HG03442 (cell line): ENCODE measurements at regions not wholly inside any gene's neighbourhood (a gene's known extent, or its start where the extent isn't known, plus 50 kb on each side); places are given as distances from the start of the nearest gene placed in this dataset.
"Not testable (repeated sequence)": the region's sequence is repeated elsewhere in the genome, so short reads cannot be mapped to it uniquely, and the experiment has no call there.

Source experiments
- ATAC-seq: cut with Tn5 transposase; IDR thresholded peaks from one replicate; pipeline ENCODE4 v1.9.1; 2021; ENCODE audit warnings: mild to moderate bottlenecking, moderate library complexity; ENCODE audit not compliant: unreplicated experiment

DNA sequence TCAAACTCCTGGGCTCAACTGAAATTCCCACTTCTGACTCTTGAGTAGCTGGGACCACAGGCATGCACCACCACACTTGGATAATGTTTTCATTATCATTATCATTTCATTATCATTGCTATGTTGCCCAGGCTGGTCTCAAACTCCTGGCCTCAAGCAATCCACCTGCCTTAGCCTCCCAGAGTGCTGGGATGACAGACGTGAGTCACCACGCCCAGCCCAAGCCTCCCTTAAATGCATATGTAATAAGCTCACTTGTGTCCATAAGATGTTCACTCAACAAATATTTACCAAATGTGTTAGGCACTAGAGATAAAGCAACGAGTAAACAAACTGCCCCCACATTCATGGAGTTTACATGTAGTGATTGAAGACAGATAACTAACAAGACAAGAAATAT, 295.7 kb downstream of the GOLGA6L6 start:
- not testable (repeated sequence) for ATAC-seq

DNA sequence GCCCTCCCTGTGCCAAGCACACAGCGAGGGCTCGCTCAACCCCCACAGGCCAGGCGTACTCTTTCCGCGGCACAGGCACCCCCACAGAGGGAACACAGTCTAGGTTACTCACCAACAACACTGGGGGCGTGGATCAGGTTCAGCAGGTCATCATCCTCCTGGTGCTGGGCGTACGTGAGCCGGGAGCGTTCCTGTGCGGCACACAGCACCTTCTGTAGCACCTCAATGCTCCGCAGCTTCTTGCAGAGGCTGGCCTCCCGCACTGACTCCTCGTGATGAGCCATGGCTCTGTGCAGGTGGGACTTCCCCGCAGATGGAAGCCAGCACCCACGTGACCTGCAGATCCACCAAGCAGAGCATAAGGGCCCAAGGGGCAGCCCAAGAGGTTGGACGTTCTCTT, 296.8 kb downstream of the GOLGA6L6 start:
- ATAC-seq = not testable (repeated sequence)

DNA sequence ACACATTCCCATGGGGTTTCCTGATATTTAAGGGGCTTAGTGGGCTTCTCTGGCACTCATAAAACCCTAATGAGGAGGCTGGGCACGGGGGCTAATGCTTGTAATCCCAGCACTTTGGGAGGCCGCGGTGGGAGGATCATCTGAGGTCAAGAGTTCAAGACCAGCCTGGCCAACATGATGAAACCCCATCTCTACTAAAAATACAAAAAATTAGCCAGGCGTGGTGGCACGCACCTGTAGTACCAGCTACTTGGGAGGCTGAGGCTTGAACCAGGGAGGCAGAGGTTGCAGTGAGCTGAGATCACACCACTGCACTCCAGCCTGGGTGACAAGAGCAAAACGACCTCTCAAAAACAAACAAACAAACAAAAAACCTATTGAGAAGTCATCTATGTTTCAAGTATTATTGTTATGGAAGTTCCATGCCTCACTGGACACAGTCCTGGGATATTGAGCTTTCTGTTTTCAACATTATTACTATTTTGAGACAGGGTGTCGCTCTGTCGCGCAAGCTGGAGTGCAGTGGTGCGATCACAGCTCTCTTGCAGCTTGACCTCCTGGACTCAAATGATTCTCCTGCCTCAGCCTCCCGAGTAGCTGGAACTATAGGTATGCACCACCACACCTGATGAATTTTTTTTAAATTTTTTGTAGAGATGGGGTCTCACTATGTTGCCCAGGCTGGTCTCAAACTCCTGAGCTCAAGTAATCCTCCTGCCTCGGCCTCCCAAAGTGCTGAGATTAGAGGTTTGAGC, 297.9 kb downstream of the GOLGA6L6 start:
- not testable (repeated sequence) for ATAC-seq

DNA sequence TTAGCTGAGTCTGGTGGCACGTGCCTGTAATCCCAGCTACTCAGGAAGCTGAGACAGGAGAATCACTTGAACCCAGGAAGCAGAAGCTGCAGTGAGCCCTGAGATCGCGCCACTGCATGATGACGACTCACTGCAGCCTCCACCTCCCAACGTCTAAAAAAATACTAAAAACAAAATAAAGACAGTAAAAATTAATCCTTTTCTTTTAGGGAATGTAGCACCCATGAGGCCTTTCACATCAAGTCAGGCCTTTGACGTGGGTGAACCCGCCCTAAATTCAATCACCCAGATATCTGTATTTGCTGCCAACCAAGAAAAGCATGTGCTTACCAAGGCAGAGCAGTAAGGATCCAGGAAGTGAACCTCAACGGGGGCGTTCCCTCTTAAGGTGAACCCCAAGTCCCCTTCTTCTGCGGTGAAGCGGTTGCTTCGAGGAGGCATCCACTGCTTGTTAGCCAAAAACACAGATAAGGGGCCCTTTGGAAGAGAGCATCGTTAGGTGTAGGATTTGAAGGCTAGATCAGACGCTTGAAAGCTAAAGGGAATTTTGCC, 301.2 kb downstream of the GOLGA6L6 start:
- ATAC-seq = not testable (repeated sequence)

DNA sequence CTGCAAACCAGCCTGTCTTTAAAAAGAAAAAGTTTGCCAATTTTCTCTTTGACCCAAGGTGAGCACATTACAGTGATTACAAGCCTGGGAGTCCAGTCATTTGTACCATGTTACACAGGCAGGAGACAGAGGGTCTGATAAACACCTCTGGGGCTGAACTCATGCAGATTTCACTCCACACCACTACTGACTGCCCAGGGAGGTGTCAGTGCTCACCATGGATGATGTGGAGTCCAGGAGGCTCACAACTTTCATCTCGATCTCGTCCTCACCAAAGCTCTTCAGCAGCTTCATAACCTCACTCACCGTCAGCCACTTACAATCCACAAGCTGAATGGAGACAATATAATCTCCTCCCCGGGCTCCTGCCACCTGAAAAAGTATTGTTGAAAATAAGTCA, 302.4 kb downstream of the GOLGA6L6 start:
- ATAC-seq = not testable (repeated sequence)

DNA sequence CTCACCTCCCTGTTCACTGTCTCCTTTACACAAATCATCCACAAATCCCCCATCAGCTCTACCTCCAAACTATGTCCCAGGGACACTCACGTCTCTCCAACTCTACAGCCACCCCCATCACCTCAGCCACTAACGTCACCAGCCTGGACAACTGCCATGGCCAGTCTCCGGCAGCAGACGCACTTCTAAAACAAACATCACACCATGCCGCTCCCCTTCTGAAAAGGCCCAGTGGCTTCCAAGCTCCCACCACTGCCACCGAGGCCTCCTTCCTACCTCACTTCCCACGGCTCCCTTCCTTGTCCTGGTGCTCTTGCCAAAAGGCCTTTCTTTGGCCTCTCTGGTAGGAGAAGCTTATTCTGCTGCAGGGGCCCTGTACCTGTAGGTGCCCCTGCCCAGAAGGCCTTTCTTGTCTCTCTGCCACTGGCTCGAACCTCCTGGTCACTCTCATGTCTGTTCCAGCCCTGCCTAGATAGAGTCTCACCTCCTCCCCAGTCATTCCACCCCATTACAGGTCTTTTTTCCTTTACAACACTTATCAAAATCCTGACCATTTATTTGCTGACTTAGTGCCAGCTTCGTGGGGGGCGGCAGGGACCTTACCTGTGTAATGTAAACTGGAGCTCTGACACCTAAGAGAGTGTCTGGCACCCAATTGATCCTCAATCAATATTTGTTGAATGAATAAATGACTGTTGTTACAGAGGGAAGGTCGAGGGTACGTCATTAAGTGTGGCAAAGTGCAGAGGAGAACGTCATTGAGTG, 304.2 kb downstream of the GOLGA6L6 start:
- not testable (repeated sequence) for ATAC-seq

DNA sequence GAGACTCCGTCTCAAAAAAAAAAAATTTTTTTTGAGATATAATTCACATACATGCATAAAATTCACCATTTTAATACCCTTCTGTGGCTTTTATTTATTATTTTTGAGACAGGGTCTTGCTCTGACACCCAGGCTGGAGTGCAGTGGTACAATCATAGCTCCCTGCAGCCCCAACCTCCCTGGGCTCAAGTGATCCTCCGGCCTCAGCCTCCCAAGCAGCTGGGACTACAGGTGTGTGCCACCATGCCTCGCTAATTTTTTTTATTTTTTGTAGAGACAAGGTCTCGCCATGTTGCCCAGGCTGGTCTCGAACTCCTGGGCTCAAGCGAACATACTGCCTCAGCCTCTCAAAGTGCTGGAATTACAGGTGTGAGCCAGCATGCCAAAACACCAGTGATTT, 305.9 kb downstream of the GOLGA6L6 start:
- ATAC-seq = not testable (repeated sequence)

DNA sequence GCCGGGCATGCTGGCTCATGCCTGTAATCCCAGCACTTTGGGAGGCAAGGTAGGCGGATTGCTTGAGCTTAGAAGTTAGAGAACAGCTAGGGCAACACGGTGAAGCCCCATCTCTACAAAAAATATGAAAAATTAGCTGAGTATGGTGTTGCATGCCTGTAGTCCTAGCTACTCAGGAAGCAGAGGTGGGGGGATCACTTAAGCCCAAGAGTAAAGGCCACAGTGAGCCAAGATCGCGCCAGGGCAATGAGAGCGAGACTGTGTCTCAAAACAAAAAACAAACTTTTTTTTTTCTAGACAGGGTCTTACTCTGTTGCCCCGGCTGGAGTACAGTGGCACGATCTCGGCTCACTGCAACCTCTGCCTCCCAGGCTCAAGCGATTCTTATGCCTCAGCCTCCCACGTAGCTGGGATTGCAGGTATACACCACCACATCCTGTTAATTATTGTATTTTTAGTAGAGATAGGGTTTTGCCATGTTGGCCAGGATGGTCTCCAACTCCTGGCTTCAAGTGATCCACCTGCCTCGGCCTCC, 307.5 kb downstream of the GOLGA6L6 start:
- not testable (repeated sequence) for ATAC-seq

DNA sequence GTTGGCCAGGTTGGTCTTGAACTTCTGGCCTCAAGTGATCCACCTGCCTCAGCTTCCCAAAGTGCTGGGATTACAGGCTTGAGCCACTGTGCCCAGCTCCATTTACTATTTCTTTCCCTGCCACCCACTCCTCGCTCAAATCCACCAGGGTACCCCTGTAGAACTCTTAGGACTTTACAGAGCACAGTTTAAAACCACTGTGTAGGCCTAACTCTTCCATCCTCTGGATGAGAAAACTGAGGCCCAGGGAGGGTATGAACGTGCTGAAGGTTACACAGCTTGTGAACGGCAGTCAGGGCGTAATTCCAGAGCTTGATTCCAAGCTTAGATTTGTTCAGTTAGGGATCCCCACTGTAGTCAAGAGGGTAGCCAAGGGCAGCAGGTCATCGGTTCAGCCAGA, 309.1 kb downstream of the GOLGA6L6 start:
- not testable (repeated sequence) for ATAC-seq

DNA sequence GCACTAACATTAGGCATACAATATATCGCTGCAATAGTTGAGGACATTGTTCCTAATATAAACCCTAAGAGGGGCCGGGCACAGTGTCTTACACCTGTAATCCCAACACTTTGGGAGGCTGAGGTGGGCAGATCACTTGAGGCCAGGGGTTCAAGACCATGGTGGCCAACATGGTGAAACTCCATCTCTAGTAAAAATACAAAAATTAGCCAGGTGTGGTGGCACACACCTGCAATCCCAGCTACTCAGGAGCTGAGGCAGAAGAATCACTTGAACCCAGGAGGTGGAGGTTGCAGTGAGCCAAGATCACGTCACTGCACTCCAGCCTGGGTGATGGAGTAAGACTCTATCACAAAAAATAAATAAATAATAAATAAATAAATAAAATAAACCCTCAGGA, 310.9 kb downstream of the GOLGA6L6 start:
- not testable (repeated sequence) for ATAC-seq

DNA sequence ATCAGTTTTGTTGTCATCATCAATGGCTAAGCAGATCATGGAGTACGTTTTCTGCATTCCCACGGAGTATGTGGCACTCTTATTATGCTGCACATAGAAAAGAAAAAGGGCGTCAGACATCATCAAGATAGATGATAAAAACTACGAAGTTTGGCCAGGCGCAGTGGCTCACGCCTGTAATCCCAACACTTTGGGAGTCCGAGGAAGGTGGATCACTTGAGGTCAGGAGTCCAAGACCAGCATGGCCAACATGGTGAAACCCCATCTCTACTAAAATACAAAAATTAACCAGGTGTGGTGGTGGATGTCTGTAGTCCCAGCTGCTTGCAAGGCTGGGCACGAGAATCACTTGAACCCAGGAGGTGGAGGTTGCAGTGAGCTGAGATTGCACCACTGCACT, 312.8 kb downstream of the GOLGA6L6 start:
- ATAC-seq = not testable (repeated sequence)

DNA sequence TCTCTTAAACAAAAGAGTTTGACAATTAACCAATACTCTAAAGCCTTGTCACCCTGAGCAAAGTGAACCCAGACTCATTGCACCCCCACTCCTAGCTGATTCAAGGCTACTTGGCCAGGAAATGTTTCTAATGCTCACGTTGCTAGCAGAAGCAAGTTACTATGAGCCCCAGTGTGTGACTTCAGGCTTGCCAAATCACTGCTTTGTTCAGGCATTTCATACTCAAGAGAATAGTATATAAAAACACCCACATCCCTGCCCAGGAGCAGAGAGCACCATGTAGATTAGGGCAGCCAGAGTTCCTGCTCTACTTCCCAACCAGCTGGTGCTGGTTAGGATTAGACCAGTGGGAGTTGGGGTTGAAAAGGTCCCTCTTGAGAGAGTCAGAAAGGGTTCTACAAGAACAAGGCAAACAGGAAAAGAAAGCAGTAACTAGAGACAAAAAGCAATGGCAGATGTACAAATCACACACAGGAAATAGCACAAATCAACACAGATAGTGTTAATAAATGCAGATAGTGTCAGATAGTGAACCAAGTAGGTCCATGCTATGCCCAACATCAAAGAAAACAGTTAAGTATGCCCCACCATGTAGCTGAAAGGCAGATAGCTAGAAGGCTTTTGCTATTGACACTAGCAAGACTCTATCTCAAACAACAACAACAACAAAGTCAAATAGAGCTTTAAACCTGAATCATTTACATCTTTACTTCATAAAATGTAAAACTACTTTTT, 314.3 kb downstream of the GOLGA6L6 start:
- not testable (repeated sequence) for ATAC-seq

DNA sequence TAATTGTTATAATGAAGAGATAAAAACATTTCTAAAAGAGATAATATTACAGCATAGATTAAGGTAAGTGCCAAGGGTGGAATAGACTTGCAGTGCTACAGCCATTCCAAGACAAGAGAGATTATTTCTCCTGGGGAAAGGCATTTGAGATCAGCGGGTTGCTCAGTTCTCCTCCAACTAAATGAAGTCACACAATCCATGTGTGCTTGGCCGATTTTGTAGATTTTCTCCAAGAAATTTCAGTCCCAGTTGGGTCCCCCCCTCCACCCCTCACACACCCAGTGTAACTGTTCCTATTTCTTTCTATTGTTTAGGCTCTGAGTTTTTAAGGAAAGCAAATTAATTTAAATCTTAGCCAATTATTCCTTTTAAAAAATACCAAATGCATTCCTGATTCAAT, 315.1 kb downstream of the GOLGA6L6 start:
- not testable (repeated sequence) for ATAC-seq

DNA sequence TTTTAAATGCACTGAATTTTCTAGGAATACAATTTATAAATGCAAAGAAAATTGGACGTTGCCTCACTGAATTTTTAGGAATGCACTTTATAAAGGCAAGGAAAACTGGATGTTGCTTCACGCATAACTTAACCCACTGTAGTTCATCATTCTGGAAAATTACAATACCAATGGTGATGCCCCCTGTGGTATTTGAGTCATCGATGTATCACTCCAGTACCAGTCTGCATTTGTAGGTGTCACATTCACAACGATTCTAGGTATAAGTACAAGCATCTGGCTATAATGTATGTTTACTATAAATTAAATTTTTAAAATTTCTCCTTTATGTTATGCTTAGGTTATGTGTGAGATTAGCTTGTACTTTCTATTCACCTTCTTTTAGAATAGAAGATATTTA, 320.5 kb downstream of the GOLGA6L6 start:
- not testable (repeated sequence) for ATAC-seq

DNA sequence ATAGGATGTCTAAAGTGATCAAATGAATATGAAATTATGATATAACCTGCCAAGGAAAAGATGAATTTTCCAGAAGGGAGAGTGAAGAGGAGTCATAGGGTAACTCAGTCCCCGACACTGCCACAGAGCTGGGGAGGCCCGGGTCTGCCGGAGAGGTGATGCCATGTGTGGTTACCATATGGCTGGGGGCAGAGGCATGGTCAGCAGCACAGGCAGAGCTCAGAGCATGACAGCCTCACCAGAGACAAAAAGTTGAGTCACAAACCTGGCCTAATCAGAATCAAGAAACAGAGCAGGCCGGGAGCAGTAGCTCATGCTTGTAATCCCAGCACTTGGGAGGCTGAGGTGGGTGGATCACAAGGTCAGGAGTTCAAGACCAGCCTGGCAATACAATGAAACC, 322.4 kb downstream of the GOLGA6L6 start:
- ATAC-seq = not testable (repeated sequence)

DNA sequence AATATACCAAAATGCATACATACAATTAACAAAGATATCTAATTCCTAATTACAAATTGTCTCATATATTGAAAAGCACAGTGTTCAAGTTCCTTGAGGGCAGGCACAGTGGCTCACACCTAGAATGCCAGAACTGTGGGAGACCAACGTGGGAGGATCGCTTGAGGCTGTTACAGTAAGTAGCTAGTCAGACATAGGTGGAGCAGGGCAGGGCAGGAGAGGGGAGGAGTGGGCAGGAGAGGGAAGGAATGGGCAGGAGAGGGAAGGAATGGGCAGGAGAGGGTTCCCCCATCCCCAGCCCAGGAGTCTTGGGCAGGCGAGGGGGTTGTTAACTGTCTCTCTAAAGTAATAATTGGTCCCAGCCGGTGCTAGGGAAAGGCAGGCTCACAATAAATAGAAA, 325.9 kb downstream of the GOLGA6L6 start:
- not testable (repeated sequence) for ATAC-seq

DNA sequence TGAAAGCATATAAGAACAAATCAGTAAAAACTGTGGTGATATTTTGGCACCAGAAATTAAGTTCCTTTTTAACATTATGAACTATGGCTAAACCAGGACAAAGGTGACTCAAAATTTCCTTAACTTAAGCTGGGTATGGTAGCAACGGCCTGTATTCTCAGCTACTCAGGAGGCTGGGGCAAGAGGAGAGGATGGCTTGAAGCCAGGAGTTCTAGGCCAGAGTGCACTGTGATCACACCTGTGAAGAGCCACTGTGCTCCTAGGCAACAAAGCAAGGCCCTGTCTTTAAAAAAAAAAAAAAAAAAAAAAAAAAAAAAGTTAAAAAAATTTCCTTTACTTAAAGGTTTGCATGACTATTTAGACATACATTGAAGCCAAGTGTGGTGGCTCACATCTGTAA, 327.5 kb downstream of the GOLGA6L6 start:
- not testable (repeated sequence) for ATAC-seq

DNA sequence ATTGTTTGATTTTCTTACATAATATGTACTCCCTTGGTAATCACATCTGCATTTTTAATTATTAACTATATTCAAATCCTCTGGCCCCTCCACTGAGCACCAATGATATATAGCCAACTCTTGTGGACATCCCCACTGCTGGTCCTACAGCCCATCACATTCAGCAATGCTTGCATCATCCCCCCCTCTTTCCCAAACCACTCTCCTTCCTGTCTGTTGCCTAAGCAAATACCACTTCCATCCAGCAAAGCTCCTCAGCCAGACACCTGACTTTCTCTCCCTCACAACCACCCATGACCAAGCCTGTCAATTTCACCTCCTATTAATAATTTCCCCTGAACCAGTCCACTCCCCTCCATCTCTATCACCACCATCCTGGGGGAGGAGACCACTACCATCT, 330.1 kb downstream of the GOLGA6L6 start:
- not testable (repeated sequence) for ATAC-seq

DNA sequence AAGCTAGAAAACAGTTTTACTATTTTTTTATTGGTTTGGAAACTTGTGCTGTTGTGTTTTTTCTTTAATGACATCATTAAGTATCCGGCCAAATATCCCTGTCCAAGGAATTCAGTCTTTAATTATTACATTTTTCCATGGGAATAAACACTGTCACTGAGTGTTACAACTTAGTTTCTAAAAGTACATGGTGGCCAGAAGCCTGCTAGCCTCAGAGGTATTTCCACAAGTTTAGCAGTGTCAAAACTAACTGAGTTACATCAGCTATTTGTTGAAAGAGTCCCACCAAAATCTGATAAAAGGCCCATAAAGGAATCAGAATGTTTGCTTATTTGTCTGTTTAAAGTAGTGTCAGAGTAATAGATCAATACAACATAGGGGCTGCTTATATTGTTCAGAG, 331.6 kb downstream of the GOLGA6L6 start:
- ATAC-seq = not testable (repeated sequence)

DNA sequence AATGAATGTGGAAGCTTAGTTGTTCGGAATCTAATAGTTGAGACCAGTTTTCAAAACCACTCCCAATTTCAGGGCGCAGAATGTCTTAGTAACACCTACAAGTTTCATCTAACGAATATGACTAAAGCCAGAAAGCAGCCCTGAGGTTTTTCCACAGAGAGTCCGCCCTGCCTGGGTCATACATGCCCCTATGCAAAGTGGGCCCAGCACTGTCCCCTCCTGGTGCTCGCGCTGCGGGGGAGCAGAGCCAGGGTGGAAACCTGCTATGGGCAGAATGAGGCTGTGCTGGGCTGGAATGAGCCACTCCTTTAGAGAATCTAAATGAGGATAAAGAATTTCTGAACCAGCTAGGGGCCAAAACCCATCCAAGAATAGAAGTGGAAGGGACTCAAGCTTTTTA, 334.0 kb downstream of the GOLGA6L6 start:
- ATAC-seq = not testable (repeated sequence)

DNA sequence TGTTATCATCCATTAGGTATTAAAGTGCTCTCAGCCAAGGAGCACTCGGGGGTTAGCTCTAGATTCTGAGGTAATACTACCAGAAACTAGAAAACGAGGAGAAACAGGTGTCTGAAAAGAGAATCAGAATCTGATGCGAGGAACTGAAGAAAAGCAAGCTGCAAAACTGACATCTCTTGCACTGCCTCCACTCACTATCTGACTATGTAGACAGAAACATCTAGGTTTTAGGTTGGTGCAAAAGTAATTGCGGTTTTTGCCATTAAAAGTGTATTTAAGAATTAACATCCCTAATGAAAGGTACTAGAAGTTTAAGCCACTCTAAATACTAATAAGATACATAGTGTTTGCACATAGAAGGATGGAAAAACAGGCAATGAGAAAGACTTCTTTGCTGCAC, 334.4 kb downstream of the GOLGA6L6 start:
- not testable (repeated sequence) for ATAC-seq
